ENCODE measurements at regions not wholly inside any gene's neighbourhood (a gene's known extent, or its start where the extent isn't known, plus 50 kb on each side); places are given as distances from the start of the nearest gene placed in this dataset.

DNA sequence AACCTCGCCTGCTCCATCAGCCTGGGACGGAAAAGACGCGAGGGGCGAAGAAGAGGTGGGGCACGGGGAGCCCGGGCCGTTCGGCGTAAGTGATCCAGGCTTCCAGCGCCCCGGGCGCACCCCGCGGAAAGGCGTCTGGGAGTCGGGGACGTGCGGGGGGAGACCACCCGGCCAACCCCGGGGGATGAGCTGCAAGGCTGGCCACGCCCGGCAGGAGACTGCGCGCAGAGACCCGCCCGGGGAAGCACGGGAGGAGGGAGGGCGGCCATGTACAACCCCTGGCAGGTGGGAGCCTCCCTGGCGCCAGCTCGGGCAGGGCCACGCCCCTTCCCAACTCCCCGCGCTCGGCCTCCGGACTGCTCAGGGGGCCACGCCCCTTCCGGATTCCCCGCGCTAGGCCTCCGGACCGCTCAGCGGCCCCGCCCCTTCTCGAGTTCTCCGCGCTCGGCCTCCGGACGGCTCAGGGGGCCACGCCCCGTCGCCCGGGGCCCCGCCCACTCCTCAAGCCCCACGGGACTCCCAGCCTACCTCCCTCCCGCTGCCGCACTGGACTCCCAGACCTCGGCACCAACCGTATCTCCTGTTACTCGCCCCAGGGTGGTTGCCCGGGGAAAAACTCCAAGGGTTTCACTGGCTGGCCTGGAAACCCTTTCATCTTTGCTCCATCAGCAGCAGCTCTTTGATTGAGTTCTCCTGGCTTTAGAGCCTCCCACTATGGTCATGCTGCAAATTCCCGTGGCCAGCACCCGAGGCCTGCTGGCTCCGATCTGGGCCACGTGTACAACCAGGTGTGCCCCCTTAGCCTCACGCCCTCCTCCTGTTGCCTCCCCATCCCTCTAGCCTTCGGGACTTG lies 284.4 kb downstream of the ZEB1 start:
- TF ChIP-seq, protein P1, sequence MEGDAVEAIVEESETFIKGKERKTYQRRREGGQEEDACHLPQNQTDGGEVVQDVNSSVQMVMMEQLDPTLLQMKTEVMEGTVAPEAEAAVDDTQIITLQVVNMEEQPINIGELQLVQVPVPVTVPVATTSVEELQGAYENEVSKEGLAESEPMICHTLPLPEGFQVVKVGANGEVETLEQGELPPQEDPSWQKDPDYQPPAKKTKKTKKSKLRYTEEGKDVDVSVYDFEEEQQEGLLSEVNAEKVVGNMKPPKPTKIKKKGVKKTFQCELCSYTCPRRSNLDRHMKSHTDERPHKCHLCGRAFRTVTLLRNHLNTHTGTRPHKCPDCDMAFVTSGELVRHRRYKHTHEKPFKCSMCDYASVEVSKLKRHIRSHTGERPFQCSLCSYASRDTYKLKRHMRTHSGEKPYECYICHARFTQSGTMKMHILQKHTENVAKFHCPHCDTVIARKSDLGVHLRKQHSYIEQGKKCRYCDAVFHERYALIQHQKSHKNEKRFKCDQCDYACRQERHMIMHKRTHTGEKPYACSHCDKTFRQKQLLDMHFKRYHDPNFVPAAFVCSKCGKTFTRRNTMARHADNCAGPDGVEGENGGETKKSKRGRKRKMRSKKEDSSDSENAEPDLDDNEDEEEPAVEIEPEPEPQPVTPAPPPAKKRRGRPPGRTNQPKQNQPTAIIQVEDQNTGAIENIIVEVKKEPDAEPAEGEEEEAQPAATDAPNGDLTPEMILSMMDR (optimal IDR thresholded peaks at IDR 0.05 in 1 of 3, IDR thresholded peaks at IDR 0.05 in 1 of 3, conservative IDR thresholded peaks at IDR 0.05 in 1 of 3; ENCODE audit: extremely low read depth in 1 of 3, insufficient read depth in 2 of 3, low read length in 3 of 3): no peak
- TF ChIP-seq EZH2 (IDR thresholded peaks at IDR 0.05; ENCODE audit: low read length): no peak
